ENCODE measurements at regions not wholly inside any gene's neighbourhood (a gene's known extent, or its start where the extent isn't known, plus 50 kb on each side); places are given as distances from the start of the nearest gene placed in this dataset.

DNA sequence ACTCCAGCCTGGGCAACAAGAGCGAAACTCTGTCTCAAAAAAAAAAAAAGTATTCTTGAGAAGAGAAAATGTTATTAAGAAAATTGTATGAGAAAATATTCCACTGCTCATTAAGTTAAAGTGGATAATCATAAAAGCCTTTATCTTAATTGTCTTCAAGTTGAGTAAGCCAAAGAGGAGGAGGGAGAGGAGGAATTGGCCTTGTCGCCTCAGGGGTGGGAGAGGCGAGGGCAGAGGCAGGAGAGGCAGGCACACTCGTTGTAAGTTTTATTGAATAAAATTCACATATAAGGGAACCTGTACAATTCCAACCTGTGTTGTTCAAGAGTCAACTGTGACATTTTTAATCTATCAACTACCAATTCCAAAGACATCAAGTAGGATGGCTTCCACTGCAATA, 820.3 kb downstream of the USP25 start:
- no peak overlapping the region for H3K27ac ChIP-seq
- H3K27me3 ChIP-seq (ENCODE audit: insufficient read depth, low read depth, severe bottlenecking): peaks cover 29% of the 10 kb centered on the region
- no peaks in the 10 kb centered on the region for H3K9me3 ChIP-seq (ENCODE audit: severe bottlenecking)
- no peak overlapping the region for H3K4me3 ChIP-seq (ENCODE audit: low read depth, low read length)
- no peak for DNase-seq
- H3K36me3 ChIP-seq: no peaks in the 10 kb centered on the region
- TF ChIP-seq, protein P1, sequence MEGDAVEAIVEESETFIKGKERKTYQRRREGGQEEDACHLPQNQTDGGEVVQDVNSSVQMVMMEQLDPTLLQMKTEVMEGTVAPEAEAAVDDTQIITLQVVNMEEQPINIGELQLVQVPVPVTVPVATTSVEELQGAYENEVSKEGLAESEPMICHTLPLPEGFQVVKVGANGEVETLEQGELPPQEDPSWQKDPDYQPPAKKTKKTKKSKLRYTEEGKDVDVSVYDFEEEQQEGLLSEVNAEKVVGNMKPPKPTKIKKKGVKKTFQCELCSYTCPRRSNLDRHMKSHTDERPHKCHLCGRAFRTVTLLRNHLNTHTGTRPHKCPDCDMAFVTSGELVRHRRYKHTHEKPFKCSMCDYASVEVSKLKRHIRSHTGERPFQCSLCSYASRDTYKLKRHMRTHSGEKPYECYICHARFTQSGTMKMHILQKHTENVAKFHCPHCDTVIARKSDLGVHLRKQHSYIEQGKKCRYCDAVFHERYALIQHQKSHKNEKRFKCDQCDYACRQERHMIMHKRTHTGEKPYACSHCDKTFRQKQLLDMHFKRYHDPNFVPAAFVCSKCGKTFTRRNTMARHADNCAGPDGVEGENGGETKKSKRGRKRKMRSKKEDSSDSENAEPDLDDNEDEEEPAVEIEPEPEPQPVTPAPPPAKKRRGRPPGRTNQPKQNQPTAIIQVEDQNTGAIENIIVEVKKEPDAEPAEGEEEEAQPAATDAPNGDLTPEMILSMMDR (IDR thresholded peaks at IDR 0.05; ENCODE audit: low read depth, low read length): no peak

DNA sequence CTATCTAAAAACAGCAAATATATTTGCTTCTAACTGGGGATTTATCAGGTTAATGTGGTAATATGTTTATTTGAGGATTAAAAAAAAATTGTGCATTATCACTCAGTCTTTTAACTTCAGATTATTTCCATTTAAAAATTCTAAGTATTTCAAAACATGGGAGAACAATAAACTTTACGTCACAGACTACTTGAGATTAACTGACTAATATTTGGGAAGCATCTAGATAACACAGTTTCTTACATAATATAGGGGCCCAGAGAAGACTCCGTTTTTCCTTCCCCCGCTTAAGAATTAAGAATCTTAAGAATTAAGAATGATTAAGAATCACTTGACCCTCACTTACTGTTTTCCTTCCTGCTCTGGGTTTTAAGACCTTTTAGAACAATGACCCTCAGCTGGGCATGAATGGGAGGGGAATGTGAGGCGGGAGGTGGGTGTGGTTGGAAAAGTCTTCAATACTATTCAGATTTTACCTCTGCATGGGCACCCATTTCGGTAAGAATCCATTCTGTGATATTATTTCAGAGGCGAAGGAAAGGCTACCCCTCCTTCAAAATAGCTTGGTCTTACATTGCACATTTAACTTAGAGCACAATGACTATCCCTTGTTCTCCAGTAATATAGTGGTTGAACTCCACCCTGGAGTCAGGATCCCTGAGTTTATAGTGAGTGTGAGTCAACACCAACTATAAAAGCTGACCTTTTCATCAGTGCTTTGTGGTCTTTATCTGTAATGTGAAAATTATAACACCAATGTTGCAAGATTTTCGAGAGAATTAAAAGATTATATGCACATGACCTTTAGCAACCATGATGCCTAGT, 821.3 kb downstream of the USP25 start:
- H3K4me3 ChIP-seq (ENCODE audit: low read depth, low read length): no peak overlapping the region
- H3K36me3 ChIP-seq: no peaks in the 10 kb centered on the region
- TF ChIP-seq, protein P1 (IDR thresholded peaks at IDR 0.05; ENCODE audit: low read depth, low read length): no peak
- DNase-seq: no peak
- peaks cover 36% of the 10 kb centered on the region for H3K27me3 ChIP-seq (ENCODE audit: insufficient read depth, low read depth, severe bottlenecking)
- H3K9me3 ChIP-seq (ENCODE audit: severe bottlenecking): no peaks in the 10 kb centered on the region
- H3K27ac ChIP-seq: no peak overlapping the region

DNA sequence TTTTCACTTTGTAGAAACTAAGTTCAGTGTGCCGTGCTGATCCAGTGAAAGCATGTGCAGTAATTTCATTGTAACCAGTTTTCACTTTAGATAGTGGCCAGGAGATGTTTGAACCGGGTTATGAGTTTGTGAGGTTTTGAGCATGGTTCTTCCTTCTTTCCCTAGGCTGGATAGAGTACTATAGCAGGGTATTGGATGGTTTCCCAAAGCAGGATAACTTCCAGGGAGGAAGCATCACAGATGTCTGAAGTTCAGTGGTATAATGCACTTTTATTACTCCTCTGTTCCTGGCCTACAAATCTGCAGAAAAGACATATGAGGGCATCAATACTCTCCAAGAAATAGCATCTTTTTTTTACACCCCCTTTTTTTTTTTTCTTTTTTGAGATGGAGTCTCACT, 823.1 kb downstream of the USP25 start:
- Histone ChIP-seq H3K9me3 (ENCODE audit: severe bottlenecking) (no peaks in the 10 kb centered on the region), H3K27ac (no peak overlapping the region), H3K4me3 (ENCODE audit: low read depth, low read length) (no peak overlapping the region), H3K27me3 (ENCODE audit: insufficient read depth, low read depth, severe bottlenecking) (peaks cover 40% of the 10 kb centered on the region), H3K36me3 (no peaks in the 10 kb centered on the region)
- TF ChIP-seq, protein P1 (IDR thresholded peaks at IDR 0.05; ENCODE audit: low read depth, low read length): no peak
- DNase-seq: no peak

DNA sequence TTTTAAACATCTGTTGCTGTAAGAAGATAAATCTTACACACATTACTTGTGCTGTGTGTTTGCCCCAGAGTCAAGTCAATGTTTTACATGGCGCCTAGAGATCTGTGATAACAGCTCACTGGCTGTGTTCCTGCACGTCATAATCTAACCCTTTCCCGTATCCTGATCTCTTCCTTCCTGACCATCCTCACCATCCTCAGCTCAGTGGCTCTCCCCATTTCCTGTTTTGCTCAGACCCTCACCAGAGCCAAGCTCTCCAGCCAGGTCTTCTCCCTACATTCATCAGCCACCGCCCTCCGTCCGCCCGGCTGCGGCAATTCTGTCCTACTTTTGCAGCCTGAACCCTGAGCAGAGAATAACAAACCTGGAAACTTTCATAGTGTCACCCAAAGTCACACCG, 824.7 kb downstream of the USP25 start:
- TF ChIP-seq, protein P1 (IDR thresholded peaks at IDR 0.05; ENCODE audit: low read depth, low read length): no peak

DNA sequence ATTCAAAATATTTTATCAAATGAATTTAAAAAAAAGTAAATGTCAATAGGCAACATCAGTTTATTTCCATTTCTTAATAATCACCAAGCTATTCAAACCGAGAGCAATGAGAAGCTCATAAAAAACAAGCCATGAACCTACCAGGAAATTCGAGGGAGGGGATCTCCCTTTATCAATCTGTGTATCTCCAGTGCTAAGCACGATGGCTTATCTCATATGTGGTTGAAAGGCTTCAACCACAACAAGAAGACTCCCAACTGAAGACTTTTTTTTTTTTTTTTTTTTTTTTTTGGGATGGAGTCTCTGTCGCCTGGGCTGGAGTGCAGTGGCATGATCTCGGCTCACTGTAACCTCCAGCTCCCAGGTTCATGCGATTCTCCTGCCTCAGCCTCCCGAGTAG, 833.3 kb downstream of the USP25 start:
- TF ChIP-seq, protein P1 (IDR thresholded peaks at IDR 0.05; ENCODE audit: low read depth, low read length): no peak
- no peaks in the 10 kb centered on the region for H3K9me3 ChIP-seq (ENCODE audit: severe bottlenecking)
- no peaks in the 10 kb centered on the region for H3K36me3 ChIP-seq
- peaks cover 27% of the 10 kb centered on the region for H3K27me3 ChIP-seq (ENCODE audit: insufficient read depth, low read depth, severe bottlenecking)
- no peak overlapping the region for H3K4me3 ChIP-seq (ENCODE audit: low read depth, low read length)
- no peak for DNase-seq
- H3K27ac ChIP-seq: no peak overlapping the region

More for the DNA sequence above, 824.7 kb downstream of the USP25 start:
- DNase-seq: no peak
- Histone ChIP-seq H3K36me3 (no peaks in the 10 kb centered on the region), H3K27me3 (ENCODE audit: insufficient read depth, low read depth, severe bottlenecking) (peaks cover 26% of the 10 kb centered on the region), H3K4me3 (ENCODE audit: low read depth, low read length) (no peak overlapping the region), H3K9me3 (ENCODE audit: severe bottlenecking) (no peaks in the 10 kb centered on the region), H3K27ac (no peak overlapping the region)

DNA sequence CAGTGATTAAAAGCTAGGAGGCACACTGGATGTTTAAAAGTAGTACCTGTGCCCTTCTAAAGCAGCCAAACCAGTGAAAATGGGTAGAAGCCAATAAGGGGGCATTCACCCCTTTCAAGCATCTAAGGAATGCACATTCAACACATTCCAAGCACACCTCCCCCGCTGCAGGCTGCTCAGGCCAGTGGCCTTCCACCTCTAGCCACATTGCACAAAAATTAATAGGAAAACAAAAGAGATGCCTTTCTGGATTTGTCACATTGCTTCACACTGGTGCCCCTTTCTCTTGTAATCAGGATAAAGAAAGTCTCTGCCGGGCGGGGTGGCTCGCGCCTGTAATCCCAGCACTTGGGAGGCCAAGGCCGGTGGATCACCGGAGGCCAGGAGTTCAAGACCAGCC, 834.0 kb downstream of the USP25 start:
- Histone ChIP-seq H3K36me3 (no peaks in the 10 kb centered on the region), H3K9me3 (ENCODE audit: severe bottlenecking) (no peaks in the 10 kb centered on the region), H3K27me3 (ENCODE audit: insufficient read depth, low read depth, severe bottlenecking) (peaks cover 32% of the 10 kb centered on the region), H3K27ac (no peak overlapping the region), H3K4me3 (ENCODE audit: low read depth, low read length) (no peak overlapping the region)
- TF ChIP-seq, protein P1 (IDR thresholded peaks at IDR 0.05; ENCODE audit: low read depth, low read length): no peak
- no peak for DNase-seq
